HFFc6 (cell line): ENCODE measurements at regions not wholly inside any gene's neighbourhood (a gene's known extent, or its start where the extent isn't known, plus 50 kb on each side); places are given as distances from the start of the nearest gene placed in this dataset.

ENCODE experiments used
- DNase-seq: peaks from one replicate; pipeline ENCODE4 v3.0.0-alpha.2; 2018
- H3K27ac Mint-ChIP-seq: 2 replicates; pipeline ENCODE4 v1.8.0; 2020; ENCODE audit warnings: mild to moderate bottlenecking, mixed read lengths
- H3K27me3 Mint-ChIP-seq: 2 replicates; pipeline ENCODE4 v1.8.0; 2021; ENCODE audit warnings: mild to moderate bottlenecking, moderate library complexity, mixed read lengths; ENCODE audit not compliant: insufficient read depth
- H3K36me3 Mint-ChIP-seq: 2 replicates; pipeline ENCODE4 v1.8.0; 2021; ENCODE audit warnings: low read depth, mixed read lengths
- H3K4me1 Mint-ChIP-seq: 2 replicates; pipeline ENCODE4 v1.8.0; 2020; ENCODE audit warnings: low read depth, mixed read lengths
- H3K4me3 Mint-ChIP-seq: 2 replicates; pipeline ENCODE4 v1.8.0; 2020; ENCODE audit warnings: mild to moderate bottlenecking, moderate library complexity, mixed read lengths
- H3K9me3 Mint-ChIP-seq: 2 replicates; pipeline ENCODE4 v1.8.0; 2020; ENCODE audit warnings: mild to moderate bottlenecking, mixed read lengths
- CTCF ChIP-seq: fragments of 200-600 bp; sonication (generic); IDR thresholded peaks from 2 replicates; pipeline ENCODE4 v1.5.0; 2021; ENCODE audit warnings: antibody characterized with exemption, mild to moderate bottlenecking

- TF ChIP-seq CTCF, result no peak
- H3K36me3 Mint-ChIP-seq, result no peaks in the 10 kb centered on the region
- H3K4me3 Mint-ChIP-seq, result no peak overlapping the region
- no peaks in the 10 kb centered on the region for H3K9me3 Mint-ChIP-seq
- no peak overlapping the region for H3K27ac Mint-ChIP-seq
- H3K27me3 Mint-ChIP-seq, result peaks cover 5% of the 10 kb centered on the region
- peaks cover 36% of the 10 kb centered on the region for H3K4me1 Mint-ChIP-seq
- DNase-seq, result no peak
Measured at GRCh38 chr4:26214994-26215393, 105.8 kb upstream of the RBPJ start.

- Mint-ChIP-seq H3K27me3 (peaks cover 3% of the 10 kb centered on the region), H3K4me1 (peaks cover 44% of the 10 kb centered on the region), H3K36me3 (no peaks in the 10 kb centered on the region), H3K9me3 (no peaks in the 10 kb centered on the region), H3K27ac (no peak overlapping the region), H3K4me3 (no peak overlapping the region)
- TF ChIP-seq CTCF, result no peak
- DNase-seq, result no peak
Measured at GRCh38 chr4:26215725-26216124, 105.1 kb upstream of the RBPJ start.

- Mint-ChIP-seq H3K27me3 (peaks cover 2% of the 10 kb centered on the region), H3K36me3 (0 out of 2 replicates have a peak, but pooled peaks cover 6% of the 10 kb centered on the region), H3K4me1 (peaks cover 60% of the 10 kb centered on the region), H3K9me3 (no peaks in the 10 kb centered on the region; the same call in 1 of the 2 replicates), H3K4me3 (no peak overlapping the region), H3K27ac (no peak overlapping the region)
- TF ChIP-seq CTCF, result no peak
- no peak for DNase-seq
Measured at GRCh38 chr4:26217481-26217880, 103.3 kb upstream of the RBPJ start.

DNA sequence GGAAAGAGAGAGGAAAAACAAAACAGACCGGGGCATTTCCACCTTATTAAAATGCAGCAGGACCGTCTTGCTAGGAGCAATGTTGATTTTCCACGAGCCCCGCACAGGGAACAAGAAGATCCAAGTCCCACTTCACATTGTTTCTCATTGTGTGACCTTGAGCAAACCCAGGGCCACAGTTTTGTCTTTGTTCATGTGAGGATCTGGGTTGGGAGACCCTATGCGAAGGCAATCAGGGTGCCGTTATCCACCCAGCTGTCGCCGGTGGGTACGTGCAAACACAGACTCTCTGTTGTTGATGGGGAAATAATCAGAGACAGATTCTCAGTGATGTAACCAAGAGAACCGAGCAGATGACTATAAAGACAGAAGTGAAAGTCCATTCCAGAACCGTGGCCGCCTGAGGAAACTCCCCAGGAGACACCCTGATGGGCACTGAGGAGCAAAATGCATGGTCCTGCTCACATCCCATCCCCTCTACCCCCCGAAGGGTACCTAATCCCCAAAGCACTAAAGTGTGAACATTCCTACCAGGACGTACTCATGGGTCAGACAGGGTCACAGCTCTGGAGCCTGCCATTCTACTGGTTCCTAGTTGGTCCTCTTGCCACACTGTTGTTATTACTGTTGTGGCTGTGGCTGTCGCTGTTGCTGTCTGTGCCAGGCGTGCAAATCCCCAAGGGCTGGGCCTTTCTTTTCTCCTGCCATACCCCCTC lies 102.7 kb upstream of the RBPJ start:
- H3K4me1 Mint-ChIP-seq, result peaks cover 64% of the 10 kb centered on the region
- peaks cover 6% of the 10 kb centered on the region; the same call in 1 of the 2 replicates for H3K36me3 Mint-ChIP-seq
- H3K27me3 Mint-ChIP-seq, result peaks cover 2% of the 10 kb centered on the region
- no peaks in the 10 kb centered on the region; the same call in 1 of the 2 replicates for H3K9me3 Mint-ChIP-seq
- no peak for TF ChIP-seq CTCF
- H3K27ac Mint-ChIP-seq, result peak overlapping the region; percentile 51; the same call in 1 of the 2 replicates
- H3K4me3 Mint-ChIP-seq, result peak overlapping the region; percentile 41
- DNase-seq, result no peak

DNA sequence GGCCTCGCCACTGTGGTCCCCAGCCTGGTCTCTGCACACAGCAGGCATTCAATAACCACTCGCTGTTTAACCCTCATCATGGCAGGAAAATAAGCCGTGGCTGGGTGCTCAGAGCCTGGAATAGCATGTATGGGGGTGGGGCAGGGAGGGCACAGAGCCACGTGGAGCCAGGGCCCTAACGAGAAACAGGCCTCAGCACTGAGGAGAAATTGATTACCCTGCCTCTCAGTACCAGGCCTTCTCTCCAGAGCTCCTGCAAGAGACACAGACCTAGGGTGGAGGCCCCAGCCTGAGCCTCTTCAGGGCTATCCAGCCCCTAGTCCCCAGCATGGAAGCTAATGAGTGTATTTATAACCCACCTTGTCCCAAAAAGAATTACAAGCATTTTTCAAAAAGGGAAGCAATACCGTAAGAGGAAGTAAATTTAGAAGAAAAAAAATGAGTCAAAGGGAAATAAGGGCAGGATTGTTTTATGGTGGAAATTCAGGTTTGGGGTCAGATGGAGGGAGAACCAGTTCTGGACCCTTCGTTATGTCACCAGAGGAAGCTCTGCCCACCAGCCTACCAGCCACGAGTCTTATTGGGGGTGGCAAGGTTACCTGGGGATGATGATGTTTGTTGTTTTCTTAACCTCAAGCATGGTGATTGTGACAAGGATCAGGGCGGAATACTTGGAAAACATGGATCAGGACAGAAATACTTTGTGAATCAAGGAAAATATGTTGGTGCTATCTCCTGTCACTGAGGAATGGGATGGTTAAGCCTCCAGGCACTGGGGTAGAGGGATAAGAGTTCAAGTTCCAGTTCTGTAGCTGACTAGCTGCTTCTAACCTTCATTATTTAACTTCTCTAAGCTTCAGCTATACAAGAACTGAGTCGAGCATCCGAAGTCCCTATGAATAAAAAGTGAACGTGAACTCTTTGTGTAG lies 101.9 kb upstream of the RBPJ start:
- H3K27ac Mint-ChIP-seq, result peak overlapping the region; percentile 51; the same call in 1 of the 2 replicates
- H3K4me1 Mint-ChIP-seq, result peaks cover 64% of the 10 kb centered on the region
- TF ChIP-seq CTCF, result no peak
- H3K27me3 Mint-ChIP-seq, result peaks cover 2% of the 10 kb centered on the region
- peak overlapping the region; percentile 41; the same call in 1 of the 2 replicates for H3K4me3 Mint-ChIP-seq
- H3K9me3 Mint-ChIP-seq, result no peaks in the 10 kb centered on the region; the same call in 1 of the 2 replicates
- no peak for DNase-seq
- H3K36me3 Mint-ChIP-seq, result peaks cover 11% of the 10 kb centered on the region; the same call in 1 of the 2 replicates
